GM12891 (cell line): ENCODE measurements at regions not wholly inside any gene's neighbourhood (a gene's known extent, or its start where the extent isn't known, plus 50 kb on each side); places are given as distances from the start of the nearest gene placed in this dataset.

Experiments
- DNase-seq: peaks from one replicate; pipeline ENCODE4 v3.0.0; 2011; ENCODE audit warnings: low spot score; ENCODE audit not compliant: insufficient read length
- FAIRE-seq: peaks from 2 replicates; lab custom pipeline; 2011; peaks lifted over from hg19 to GRCh38; lab: Jason Lieb, UNC
- PAX5 ChIP-seq: IDR thresholded peaks from 2 replicates; pipeline ENCODE4 v1.6.1; 2011; ENCODE audit warnings: low read length, moderate library complexity, mild to moderate bottlenecking; ENCODE audit not compliant: insufficient read depth, severe bottlenecking
- POLR2A ChIP-seq: IDR thresholded peaks from 2 replicates; pipeline ENCODE4 v1.6.1; 2011; ENCODE audit warnings: low read depth, low read length, control low read depth
- POLR2AphosphoS5 ChIP-seq: IDR thresholded peaks from 2 replicates; pipeline ENCODE4 v1.6.1; 2011; ENCODE audit warnings: low read depth, low read length, control low read depth
- POU2F2 ChIP-seq: IDR thresholded peaks from 2 replicates; pipeline ENCODE4 v1.6.1; 2011; ENCODE audit warnings: low read depth, mild to moderate bottlenecking, control low read depth, low read length, moderate library complexity
- SPI1 ChIP-seq: IDR thresholded peaks from 2 replicates; pipeline ENCODE4 v1.6.1; 2011; ENCODE audit warnings: low read depth, low read length, control low read depth
- TAF1 ChIP-seq: IDR thresholded peaks from 2 replicates; pipeline ENCODE4 v1.6.1; 2011; ENCODE audit warnings: low read depth, low read length, control low read depth

DNA sequence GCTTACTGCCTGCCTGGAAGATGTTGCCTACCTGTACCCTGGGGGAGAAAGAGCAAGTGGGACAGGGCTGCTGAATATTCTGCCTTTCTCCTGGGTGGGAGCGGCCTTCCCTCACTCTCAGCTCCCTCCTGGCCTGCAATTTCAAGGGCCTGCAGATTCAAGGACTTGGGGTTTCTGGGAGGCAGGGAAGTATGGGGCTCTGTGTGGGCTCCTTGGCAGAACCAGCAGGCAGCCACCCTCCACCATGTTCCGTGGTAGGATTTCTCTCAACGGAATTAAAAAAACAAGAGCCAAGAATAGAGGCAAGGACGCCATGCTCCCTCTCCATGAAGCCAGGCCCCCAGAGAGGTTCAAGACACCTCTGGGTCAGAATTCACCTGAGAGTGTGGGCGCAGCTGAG lies 127.7 kb downstream of the NAV1 start:
- FAIRE-seq = no peak

DNA sequence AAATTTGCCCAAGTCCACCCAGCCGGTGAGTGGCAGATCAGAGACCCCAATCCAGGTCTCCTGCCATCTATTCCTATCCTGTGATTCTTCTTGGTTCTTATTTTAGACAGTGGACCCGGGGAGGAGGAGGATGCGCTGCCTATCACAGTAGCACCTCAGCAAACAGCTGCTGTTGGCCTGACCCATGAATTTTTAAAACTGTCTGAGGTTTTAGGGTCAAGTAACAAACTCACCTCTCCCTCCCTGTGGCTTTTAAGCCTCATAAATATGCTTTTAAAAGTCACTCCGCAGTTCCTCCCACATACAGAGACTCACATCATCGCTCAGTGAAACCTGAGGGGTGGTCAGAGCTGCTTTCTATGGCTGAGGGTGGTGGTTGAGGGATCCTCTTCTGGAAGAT lies 128.6 kb downstream of the NAV1 start:
- FAIRE-seq = no peak

More for the DNA sequence above, 127.7 kb downstream of the NAV1 start:
- DNase-seq = no peak
- TF ChIP-seq PAX5 = no peak
- no peak for TF ChIP-seq TAF1
- no peak for TF ChIP-seq POLR2A
- no peak for TF ChIP-seq POLR2AphosphoS5
- no peak for TF ChIP-seq SPI1
- TF ChIP-seq POU2F2 = no peak

DNA sequence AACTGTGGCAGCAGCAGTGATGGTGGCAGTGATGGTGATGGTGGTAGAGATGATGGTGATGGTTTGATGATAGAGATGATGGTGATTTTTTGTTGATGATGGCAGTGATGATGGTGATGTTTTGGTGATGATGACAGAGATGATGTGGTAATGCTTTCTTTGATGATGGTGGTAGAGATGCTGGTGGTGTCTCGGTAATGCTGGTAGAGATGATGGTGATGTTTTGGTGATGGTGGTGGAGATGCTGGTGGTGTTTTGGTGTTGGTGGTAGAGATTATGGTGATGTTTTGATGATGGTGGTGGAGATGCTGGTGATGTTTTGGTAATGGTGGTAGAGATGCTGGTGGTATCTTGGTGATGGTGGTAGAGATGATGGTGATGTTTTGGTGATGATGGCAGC lies 131.6 kb downstream of the NAV1 start:
- FAIRE-seq (no peak), DNase-seq (no peak)
- TF ChIP-seq SPI1 (no peak), PAX5 (no peak), POLR2A (no peak), TAF1 (no peak), POLR2AphosphoS5 (no peak), POU2F2 (no peak)

More for the DNA sequence above, 128.6 kb downstream of the NAV1 start:
- DNase-seq = no peak
- TF ChIP-seq TAF1 (no peak), POLR2A (no peak), SPI1 (no peak), POU2F2 (no peak), POLR2AphosphoS5 (no peak), PAX5 (no peak)

DNA sequence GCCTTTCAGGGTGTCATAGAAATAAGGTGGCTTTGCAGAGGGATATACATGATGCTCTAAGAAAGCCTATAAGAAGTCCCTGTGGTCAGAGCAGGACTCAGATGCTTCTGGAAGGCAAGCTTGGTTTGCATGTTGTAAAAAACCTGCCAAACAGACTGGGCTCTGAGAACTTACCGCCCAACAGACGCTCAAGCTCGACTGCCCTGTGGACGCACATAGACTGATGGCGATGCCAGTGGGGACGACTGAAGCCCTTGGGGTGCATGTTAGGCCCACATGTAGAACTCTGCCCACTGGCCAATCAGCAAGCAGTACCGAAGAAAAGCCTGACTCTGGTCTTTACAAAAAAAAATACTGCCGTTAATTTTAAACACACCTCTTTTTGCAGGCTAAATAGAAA lies 133.8 kb downstream of the NAV1 start:
- no peak for TF ChIP-seq PAX5
- no peak for TF ChIP-seq POLR2A
- no peak for TF ChIP-seq POLR2AphosphoS5
- TF ChIP-seq SPI1 = no peak
- TF ChIP-seq POU2F2 = no peak
- no peak for TF ChIP-seq TAF1
- DNase-seq = no peak
- no peak for FAIRE-seq

DNA sequence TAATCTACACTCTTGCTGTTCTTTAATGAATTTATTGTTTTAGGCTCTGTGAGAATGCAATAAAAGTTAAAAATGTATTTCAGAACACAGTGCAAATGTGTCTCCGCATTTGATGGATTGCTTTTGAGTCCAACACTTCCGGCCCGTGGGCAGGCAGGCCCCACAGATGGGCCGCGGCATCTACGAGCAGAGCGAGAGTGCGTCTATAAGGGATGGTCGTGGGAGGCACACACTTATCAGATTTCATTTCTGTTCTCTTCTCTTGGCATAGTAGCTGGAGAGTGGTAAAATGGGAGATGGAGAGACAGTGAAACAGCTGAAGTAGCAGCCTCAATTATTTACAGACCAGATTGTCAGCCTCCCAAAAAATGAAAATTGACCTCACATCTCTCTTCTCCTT lies 134.2 kb downstream of the NAV1 start:
- no peak for TF ChIP-seq POLR2AphosphoS5
- TF ChIP-seq SPI1 = no peak
- no peak for TF ChIP-seq POLR2A
- TF ChIP-seq PAX5 = no peak
- no peak for TF ChIP-seq POU2F2
- TF ChIP-seq TAF1 = no peak
- FAIRE-seq (no peak), DNase-seq (no peak)

DNA sequence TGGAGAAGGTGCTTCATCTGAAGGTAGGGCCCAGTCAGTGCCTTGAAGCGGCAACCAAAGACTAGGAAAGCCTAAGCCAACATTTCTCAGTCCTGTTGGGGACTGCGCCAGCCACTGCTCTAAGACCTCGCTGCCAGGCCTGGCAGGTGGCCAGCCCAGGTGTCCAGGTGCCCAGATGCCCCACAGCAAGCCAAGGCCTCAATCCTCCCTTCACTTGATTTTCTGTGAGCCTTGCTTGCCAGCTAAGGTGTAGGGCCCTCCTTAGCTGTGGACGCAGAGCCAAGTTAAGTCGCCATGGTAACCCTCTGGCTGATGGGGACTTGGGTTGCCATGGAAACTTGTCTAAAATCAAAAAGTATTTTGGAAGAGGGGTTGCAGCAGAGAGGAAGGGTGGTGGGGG lies 135.0 kb downstream of the NAV1 start:
- TF ChIP-seq POU2F2 (no peak), SPI1 (no peak), POLR2A (no peak), TAF1 (no peak), POLR2AphosphoS5 (no peak), PAX5 (no peak)
- FAIRE-seq = no peak
- no peak for DNase-seq

DNA sequence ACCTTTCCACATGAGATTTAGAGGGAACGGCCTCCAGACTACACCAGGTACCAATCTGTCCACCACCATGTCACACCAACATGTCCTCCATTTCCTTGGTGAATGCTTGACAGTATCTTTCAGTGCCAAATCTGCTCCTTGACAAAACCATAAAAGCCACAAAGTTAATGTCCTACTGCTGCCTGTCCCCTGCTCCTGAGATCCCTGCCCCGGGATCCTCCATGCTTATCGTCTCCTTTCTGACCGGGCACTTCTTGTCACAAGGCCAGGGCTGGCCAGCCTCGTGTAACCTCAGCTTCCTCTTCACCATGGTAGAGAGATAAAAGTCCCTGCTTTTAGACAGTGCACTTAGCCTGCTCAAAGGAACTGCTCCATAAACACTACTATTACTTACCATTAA lies 136.2 kb downstream of the NAV1 start:
- TF ChIP-seq PAX5 = no peak
- no peak for TF ChIP-seq TAF1
- no peak for TF ChIP-seq POLR2A
- no peak for TF ChIP-seq POLR2AphosphoS5
- no peak for TF ChIP-seq SPI1
- no peak for TF ChIP-seq POU2F2
- DNase-seq = no peak
- FAIRE-seq = no peak

DNA sequence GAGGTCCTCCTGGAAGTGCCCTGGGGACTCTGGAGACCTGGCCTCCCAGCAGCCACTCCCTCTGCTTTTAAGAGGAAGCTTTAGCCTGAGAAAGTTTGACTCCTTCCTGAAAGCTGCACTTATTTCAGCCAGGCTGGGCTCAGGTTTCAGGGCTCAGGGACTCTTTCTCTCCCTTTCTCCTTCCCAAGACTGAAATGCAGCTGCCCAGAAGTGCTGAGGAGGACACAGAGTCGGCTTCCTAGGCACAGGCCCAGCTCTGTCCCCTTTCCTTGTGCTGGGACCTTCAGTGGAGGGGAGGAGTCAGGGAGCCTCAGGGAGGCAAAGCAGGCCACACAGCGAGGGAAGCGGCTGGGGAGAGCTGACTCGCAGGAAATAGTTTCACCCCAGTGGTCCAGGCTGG lies 137.3 kb downstream of the NAV1 start:
- DNase-seq = no peak
- TF ChIP-seq PAX5 (no peak), POLR2A (no peak), SPI1 (no peak), POU2F2 (no peak), POLR2AphosphoS5 (no peak), TAF1 (no peak)
- no peak for FAIRE-seq

DNA sequence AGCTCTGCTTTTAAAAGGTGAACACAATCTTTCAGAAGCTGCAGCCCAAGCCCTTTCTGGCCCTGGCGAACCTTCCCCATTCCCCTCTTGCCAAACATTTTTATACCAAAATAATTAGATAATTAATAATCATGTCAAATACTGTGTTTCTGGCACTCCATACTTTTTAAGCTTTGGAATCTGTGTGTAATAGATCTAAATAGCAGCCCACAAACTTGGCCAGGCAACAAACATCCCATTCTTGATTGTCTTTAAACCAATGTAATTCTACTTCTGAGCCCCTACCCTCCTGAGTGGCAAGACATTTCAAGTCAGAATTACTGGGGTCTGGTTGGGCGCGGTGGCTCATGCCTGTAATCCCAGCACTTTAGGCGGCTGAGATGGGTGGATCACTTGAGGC lies 137.7 kb downstream of the NAV1 start:
- no peak for TF ChIP-seq POLR2A
- no peak for TF ChIP-seq PAX5
- TF ChIP-seq SPI1 = no peak
- no peak for TF ChIP-seq POU2F2
- TF ChIP-seq POLR2AphosphoS5 = no peak
- no peak for TF ChIP-seq TAF1
- FAIRE-seq (no peak), DNase-seq (no peak)

DNA sequence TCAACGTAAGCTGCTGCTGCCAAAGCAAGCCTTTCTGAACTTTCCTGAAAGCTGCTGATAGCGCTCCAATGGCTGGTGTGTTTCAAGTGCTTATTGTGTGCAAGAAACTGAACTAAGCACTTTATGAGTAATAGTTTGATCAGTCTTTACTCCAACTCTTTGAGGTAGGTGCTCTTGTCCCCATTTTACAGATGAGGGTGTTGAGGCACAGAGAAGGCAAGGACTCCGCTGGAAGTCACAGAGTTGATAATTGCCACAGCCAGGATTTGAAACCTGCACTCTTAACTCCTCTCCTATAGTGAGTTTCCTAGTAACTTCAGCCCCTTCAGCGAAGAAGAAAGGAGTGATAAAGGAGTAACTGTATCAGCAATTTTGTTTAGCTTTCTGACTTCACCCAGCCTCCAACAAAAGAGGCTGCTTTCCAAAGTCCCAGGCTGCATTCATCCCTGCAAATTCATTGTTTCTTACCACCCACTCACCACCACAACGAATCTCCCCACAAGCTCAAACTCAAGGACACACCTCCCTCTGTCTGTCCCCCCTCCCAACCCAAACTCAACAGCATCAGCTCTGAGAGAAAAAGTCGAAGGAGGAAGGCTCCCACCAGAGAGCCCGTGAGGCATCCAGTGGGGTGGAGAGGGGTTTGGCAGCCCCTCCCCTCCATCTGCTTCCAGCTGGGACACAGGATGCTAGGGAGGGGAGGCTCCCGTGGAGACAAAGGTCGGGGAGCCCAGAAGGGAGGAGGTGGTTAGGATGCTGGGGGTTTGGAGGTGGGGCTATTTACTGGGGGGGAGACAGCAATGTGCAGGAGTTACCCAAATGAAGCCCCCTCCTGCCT lies 139.6 kb downstream of the NAV1 start:
- no peak for DNase-seq
- TF ChIP-seq SPI1 (no peak), TAF1 (no peak), PAX5 (no peak), POU2F2 (no peak), POLR2A (no peak), POLR2AphosphoS5 (no peak)
- no peak for FAIRE-seq

DNA sequence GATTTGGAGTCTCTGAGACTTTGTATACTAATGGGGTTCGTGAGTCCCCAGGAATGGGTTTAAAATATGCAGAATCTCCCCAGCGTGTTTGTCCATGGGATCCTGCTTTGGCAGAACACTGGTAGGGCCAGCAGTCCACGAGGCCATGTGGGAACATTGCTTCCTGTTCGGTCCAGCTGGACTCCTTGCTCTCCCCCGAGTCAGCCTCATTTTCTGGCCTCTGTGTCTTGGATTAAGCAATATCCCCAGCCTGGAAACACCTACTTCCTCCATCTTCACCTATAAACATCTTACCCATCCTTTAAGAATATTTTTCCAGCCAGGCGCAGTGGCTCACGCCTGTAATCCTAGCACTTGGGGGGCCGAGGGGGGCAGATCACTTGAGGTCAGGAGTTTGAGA lies 142.4 kb downstream of the NAV1 start:
- no peak for FAIRE-seq
- no peak for DNase-seq
- TF ChIP-seq TAF1 = no peak
- no peak for TF ChIP-seq POU2F2
- no peak for TF ChIP-seq PAX5
- no peak for TF ChIP-seq POLR2AphosphoS5
- no peak for TF ChIP-seq POLR2A
- TF ChIP-seq SPI1 = no peak
